IMR-90 (cell line): ENCODE measurements at regions not wholly inside any gene's neighbourhood (a gene's known extent, or its start where the extent isn't known, plus 50 kb on each side); places are given as distances from the start of the nearest gene placed in this dataset.

Source experiments
- ATAC-seq: fragments of 200-7000 bp; cut with Tn5 transposase; 2 replicates; pipeline ENCODE4 v1.9.1; 2020; ENCODE audit warnings: low read depth, mild to moderate bottlenecking, moderate library complexity
- BruUV-seq: library from RNA; stranded (reverse); fragments of 400-500 nt; replicated peaks from 2 replicates; lab custom pipeline; 2021; lab: Mats Ljungman, UMichigan
- CTCF ChIA-PET: fragments of 300-600 bp; formaldehyde crosslinking; extraction: SDS; loops from one replicate; lab custom pipeline; 2021; ENCODE audit warnings: antibody characterized with exemption; lab: Yijun Ruan, JAX
- POLR2A ChIA-PET: fragments of 300-600 bp; sonication (Branson Sonifier 250); formaldehyde crosslinking; loops from one replicate; lab custom pipeline; 2022; ENCODE audit warnings: antibody characterized with exemption; ENCODE audit not compliant: unreplicated experiment; lab: Charles Lee
- DNase-seq: peaks from one replicate; pipeline ENCODE4 v3.0.0; 2013
- H2AFZ ChIP-seq: replicated peaks from 2 replicates; pipeline ENCODE3; 2013; ENCODE audit warnings: low read length, mild to moderate bottlenecking; ENCODE audit not compliant: poor library complexity
- H2AK5ac ChIP-seq: 2 replicates; pipeline ENCODE4 v1.6.1; 2013; ENCODE audit warnings: low read depth, low read length, inconsistent platforms
- H2AK9ac ChIP-seq: replicated peaks from 2 replicates; pipeline ENCODE3; 2013; ENCODE audit warnings: mild to moderate bottlenecking, low read depth, low read length, moderate library complexity; ENCODE audit not compliant: poor library complexity
- H2BK120ac ChIP-seq: 2 replicates; pipeline ENCODE4 v1.6.1; 2013; ENCODE audit warnings: low read depth, low read length, inconsistent platforms
- H2BK15ac ChIP-seq: 3 replicates; pipeline ENCODE4 v1.6.1; 2013; ENCODE audit warnings: low read depth, low read length, inconsistent platforms
- H2BK20ac ChIP-seq: 2 replicates; pipeline ENCODE4 v1.6.1; 2013; ENCODE audit warnings: low read depth, mild to moderate bottlenecking, inconsistent platforms, low read length, moderate library complexity
- H2BK5ac ChIP-seq: 2 replicates; pipeline ENCODE4 v1.6.1; 2013; ENCODE audit warnings: mild to moderate bottlenecking, low read depth, low read length, inconsistent platforms; ENCODE audit not compliant: poor library complexity, severe bottlenecking
- H3K14ac ChIP-seq: replicated peaks from 2 replicates; pipeline ENCODE4 v1.6.1; 2013; ENCODE audit warnings: low read depth, low read length, inconsistent platforms
- H3K18ac ChIP-seq: 2 replicates; pipeline ENCODE4 v1.6.1; 2013; ENCODE audit warnings: low read depth, low read length, control low read depth
- H3K23ac ChIP-seq: 2 replicates; pipeline ENCODE4 v1.6.1; 2013; ENCODE audit warnings: low read depth, low read length, inconsistent platforms
- H3K27ac ChIP-seq: 2 replicates; pipeline ENCODE4 v1.5.1; 2013; ENCODE audit warnings: mild to moderate bottlenecking, control low read depth, low read length; ENCODE audit not compliant: insufficient read depth
- H3K27me3 ChIP-seq: 2 replicates; pipeline ENCODE4 v1.6.1; 2013; ENCODE audit warnings: low read length; ENCODE audit not compliant: control insufficient read depth, insufficient read depth
- H3K36me3 ChIP-seq: 2 replicates; pipeline ENCODE4 v1.6.1; 2013; ENCODE audit warnings: low read length, mixed read lengths; ENCODE audit not compliant: control insufficient read depth, insufficient read depth
- H3K4ac ChIP-seq: 2 replicates; pipeline ENCODE4 v1.6.1; 2013; ENCODE audit warnings: low read depth, low read length, inconsistent platforms
- H3K4me1 ChIP-seq: 2 replicates; pipeline ENCODE4 v1.6.1; 2013; ENCODE audit warnings: low read length, mixed read lengths; ENCODE audit not compliant: control insufficient read depth, insufficient read depth
- H3K4me2 ChIP-seq: 2 replicates; pipeline ENCODE4 v1.6.1; 2013; ENCODE audit warnings: low read depth, mild to moderate bottlenecking, control low read depth, low read length, moderate library complexity
- H3K4me3 ChIP-seq: 2 replicates; pipeline ENCODE4 v1.5.1; 2013; ENCODE audit warnings: low read depth, mild to moderate bottlenecking, control low read depth, low read length, moderate library complexity; ENCODE audit not compliant: insufficient read depth
- H3K56ac ChIP-seq: 2 replicates; pipeline ENCODE4 v1.6.1; 2013; ENCODE audit warnings: low read length, inconsistent platforms; ENCODE audit not compliant: insufficient read depth; ENCODE audit errors: extremely low read depth
- H3K79me1 ChIP-seq, 2 experiments: 2 replicates each; pipeline ENCODE4 v1.6.1; 2013; ENCODE audit warnings: low read length in 2 of 2, inconsistent platforms in 1 of 2, low read depth in 1 of 2
- H3K9ac ChIP-seq: 2 replicates; pipeline ENCODE4 v1.6.1; 2013; ENCODE audit warnings: low read depth, low read length, control low read depth
- H3K9me1 ChIP-seq: 2 replicates; pipeline ENCODE4 v1.6.1; 2013; ENCODE audit warnings: low read length, inconsistent platforms; ENCODE audit not compliant: insufficient read depth
- H3K9me3 ChIP-seq: 2 replicates; pipeline ENCODE4 v1.6.1; 2013; ENCODE audit warnings: low read length; ENCODE audit not compliant: control insufficient read depth, insufficient read depth
- H4K20me1 ChIP-seq: 2 replicates; pipeline ENCODE4 v1.6.1; 2013; ENCODE audit warnings: low read length, inconsistent platforms; ENCODE audit not compliant: insufficient read depth
- H4K5ac ChIP-seq: 2 replicates; pipeline ENCODE4 v1.6.1; 2013; ENCODE audit warnings: mild to moderate bottlenecking, low read depth, low read length, control low read depth
- H4K8ac ChIP-seq, 2 experiments: 2 replicates each; pipeline ENCODE4 v1.6.1; 2013; ENCODE audit warnings: low read depth in 2 of 2, low read length in 2 of 2, control low read depth in 1 of 2, inconsistent platforms in 1 of 2
- H4K91ac ChIP-seq: 2 replicates; pipeline ENCODE4 v1.6.1; 2013; ENCODE audit warnings: low read depth, low read length, inconsistent platforms; ENCODE audit not compliant: insufficient read depth
- BHLHE40 ChIP-seq: fragments of 150-350 bp; IDR thresholded peaks from 2 replicates; pipeline ENCODE4 v1.6.1; 2016; ENCODE audit warnings: mild to moderate bottlenecking, low read depth, low read length
- CEBPB ChIP-seq: IDR thresholded peaks from 2 replicates; pipeline ENCODE4 v1.6.1; 2012; ENCODE audit warnings: low read depth, low read length, improper control_type of control experiment
- CHD1 ChIP-seq: IDR thresholded peaks from 2 replicates; pipeline ENCODE4 v1.6.1; 2012; ENCODE audit warnings: low read depth, low read length, improper control_type of control experiment
- CTCF ChIP-seq: conservative IDR thresholded peaks from 2 replicates; pipeline ENCODE4 v1.5.1; 2012; ENCODE audit warnings: mild to moderate bottlenecking, low read depth, low read length, improper control_type of control experiment
- ELK1 ChIP-seq: fragments of 150-350 bp; IDR thresholded peaks from 2 replicates; pipeline ENCODE4 v1.6.1; 2016; ENCODE audit warnings: low read depth, mild to moderate bottlenecking, low read length, moderate library complexity, borderline replicate concordance
- FOS ChIP-seq: fragments of 150-350 bp; IDR thresholded peaks from 2 replicates; pipeline ENCODE4 v1.6.1; 2016; ENCODE audit warnings: low read depth, low read length
- MAFK ChIP-seq: IDR thresholded peaks from 2 replicates; pipeline ENCODE4 v1.6.1; 2012; ENCODE audit warnings: low read depth, low read length, improper control_type of control experiment
- MAZ ChIP-seq: IDR thresholded peaks from 2 replicates; pipeline ENCODE4 v1.6.1; 2012; ENCODE audit warnings: low read depth, mild to moderate bottlenecking, low read length, improper control_type of control experiment, moderate library complexity, borderline replicate concordance
- MXI1 ChIP-seq: IDR thresholded peaks from 2 replicates; pipeline ENCODE4 v1.6.1; 2012; ENCODE audit warnings: low read depth, mild to moderate bottlenecking, low read length, moderate library complexity, borderline replicate concordance
- NFE2L2 ChIP-seq: fragments of 150-350 bp; IDR thresholded peaks from 2 replicates; pipeline ENCODE4 v1.6.1; 2016; ENCODE audit warnings: low read depth, mild to moderate bottlenecking, low read length
- POLR2A ChIP-seq: IDR thresholded peaks from 2 replicates; pipeline ENCODE4 v1.6.1; 2012; ENCODE audit warnings: mild to moderate bottlenecking, low read depth, low read length
- RAD21 ChIP-seq: IDR thresholded peaks from 2 replicates; pipeline ENCODE4 v1.6.1; 2012; ENCODE audit warnings: low read length, improper control_type of control experiment
- RCOR1 ChIP-seq: IDR thresholded peaks from 2 replicates; pipeline ENCODE4 v1.6.1; 2012; ENCODE audit warnings: mild to moderate bottlenecking, low read length, improper control_type of control experiment; ENCODE audit not compliant: insufficient replicate concordance
- RFX5 ChIP-seq: IDR thresholded peaks from 2 replicates; pipeline ENCODE4 v1.8.0; 2012; ENCODE audit warnings: low read depth, mild to moderate bottlenecking, low read length, moderate library complexity
- SMC3 ChIP-seq: fragments of 150-350 bp; IDR thresholded peaks from 2 replicates; pipeline ENCODE4 v1.6.1; 2016; ENCODE audit warnings: low read depth, mild to moderate bottlenecking, antibody characterized with exemption, low read length, moderate library complexity
- USF2 ChIP-seq: fragments of 150-350 bp; IDR thresholded peaks from 2 replicates; pipeline ENCODE4 v1.6.1; 2017; ENCODE audit warnings: mild to moderate bottlenecking, antibody characterized with exemption, low read length, low read depth
- WGBS, 2 experiments: methylation state at CpG; one replicate each; pipeline versions ENCODE4 v1.1.5 to v1.1.7; 2013; ENCODE audit warnings: missing lambda C conversion rate in 2 of 2; ENCODE audit not compliant: insufficient read length in 1 of 2; ENCODE audit errors: extremely low coverage in 2 of 2; 5-methylcytosine and 5-hydroxymethylcytosine counted together
- dilution Hi-C: fragments of 300-500 bp; cut with HindIII; formaldehyde crosslinking; loops from one replicate; pipeline ENCODE4 v1.14.3; 2018; ENCODE audit warnings: low sequenced_read_pairs; ENCODE audit not compliant: unreplicated experiment
- in situ Hi-C: fragments of 300-500 bp; cut with MboI; formaldehyde crosslinking; loops from 3 replicates; pipeline ENCODE4 v1.14.3; 2019; ENCODE audit warnings: low sequenced_read_pairs, inconsistent platforms, mixed read lengths
- intact Hi-C: fragments of 100-400 bp; cut with micrococcal nuclease; formaldehyde crosslinking; loops from 2 replicates; pipeline ENCODE4 v1.10.0; 2022

GRCh38 chr2:4528773-4529172 lies 825.4 kb downstream of the DCDC2C start:
- POLR2A ChIA-PET = no interaction called here
- Histone ChIP-seq H3K18ac (no peak overlapping the region), H3K4me1 (no peaks in the 10 kb centered on the region), H3K14ac (no peak overlapping the region), H3K4me2 (no peak overlapping the region), H4K91ac (no peak overlapping the region), H3K23ac (no peak overlapping the region), H2AK5ac (no peak overlapping the region), H3K27me3 (no peaks in the 10 kb centered on the region), H3K79me1 (no peaks in the 10 kb centered on the region), H2AK9ac (no peak overlapping the region), H2BK15ac (no peak overlapping the region), H3K56ac (no peak overlapping the region), H3K4me3 (no peak overlapping the region), H3K9ac (no peak overlapping the region), H2BK120ac (no peak overlapping the region), H3K4ac (no peak overlapping the region), H4K5ac (no peak overlapping the region), H3K36me3 (no peaks in the 10 kb centered on the region), H3K27ac (no peak overlapping the region), H4K8ac (no peak overlapping the region), H2BK5ac (no peak overlapping the region), H4K20me1 (no peaks in the 10 kb centered on the region), H3K9me1 (no peaks in the 10 kb centered on the region), H3K9me3 (peaks cover 11% of the 10 kb centered on the region), H2BK20ac (no peak overlapping the region), H2AFZ (no peak overlapping the region)
- in situ Hi-C loops (no loop called here), dilution Hi-C loops (no loop called here), intact Hi-C loops (no loop called here)
- no peak for ATAC-seq
- DNase-seq = no peak
- BruUV-seq = no TSS peak
- WGBS, 2 experiments = 60% methylated on average over 1 of the region's 3 CpGs; no CpG with 5 or more reads in 1 of the 2 experiments
- TF ChIP-seq POLR2A (no peak), MXI1 (no peak), BHLHE40 (no peak), RCOR1 (no peak), MAFK (no peak), CTCF (no peak), USF2 (no peak), NFE2L2 (no peak), ELK1 (no peak), SMC3 (no peak), FOS (no peak), RFX5 (no peak), CHD1 (no peak), CEBPB (no peak), RAD21 (no peak), MAZ (no peak)
- CTCF ChIA-PET = no interaction called here
